GM10266 (cell line): ENCODE measurements at regions not wholly inside any gene's neighbourhood (a gene's known extent, or its start where the extent isn't known, plus 50 kb on each side); places are given as distances from the start of the nearest gene placed in this dataset.

Experiments
- DNase-seq: peaks from one replicate; pipeline ENCODE4 v3.0.0; 2012; ENCODE audit errors: extremely low spot score
- CTCF ChIP-seq: IDR thresholded peaks from 2 replicates; pipeline ENCODE4 v1.5.1; 2012; ENCODE audit warnings: mild to moderate bottlenecking, low read depth; ENCODE audit not compliant: control insufficient read depth, insufficient read depth; ENCODE audit errors: missing control alignments

GRCh38 chr11:129317571-129317970 is 58.1 kb upstream of the BARX2 start:
- DNase-seq = no peak
- TF ChIP-seq CTCF = no peak

- no peak for TF ChIP-seq CTCF
- DNase-seq = no peak
Measured at GRCh38 chr11:129316781-129317180, 58.9 kb upstream of the BARX2 start.

GRCh38 chr11:129315781-129316579 is 59.7 kb upstream of the BARX2 start:
- no peak for DNase-seq
- no peak for TF ChIP-seq CTCF

- TF ChIP-seq CTCF = no peak
- DNase-seq = no peak
Measured at GRCh38 chr11:129314371-129314770, 61.3 kb upstream of the BARX2 start.

- DNase-seq = no peak
- TF ChIP-seq CTCF = no peak
Measured at GRCh38 chr11:129313541-129314297, 61.9 kb upstream of the BARX2 start.

GRCh38 chr11:129312730-129313503 is 62.7 kb upstream of the BARX2 start:
- no peak for TF ChIP-seq CTCF
- DNase-seq = no peak
